Liver (tissue), 8 donors: ENCODE measurements at regions not wholly inside any gene's neighbourhood (a gene's known extent, or its start where the extent isn't known, plus 50 kb on each side); places are given as distances from the start of the nearest gene placed in this dataset.

Experiments used
- DNase-seq: peaks from one replicate; pipeline ENCODE4 v3.0.0-alpha.2; 2017; ENCODE audit warnings: low spot score
- H3K27ac ChIP-seq, 2 donors: one replicate each; pipeline ENCODE4 v1.7.0; 2013; ENCODE audit warnings: inconsistent platforms in 2 of 2, low read length in 2 of 2, control low read depth in 1 of 2, low read depth in 1 of 2, mild to moderate bottlenecking in 1 of 2
- H3K27me3 ChIP-seq, 4 donors: one replicate each; pipeline versions ENCODE4 v1.6.1 to v1.7.0; 2013; ENCODE audit warnings: low read length in 3 of 4, inconsistent platforms in 1 of 4, mild to moderate bottlenecking in 1 of 4, moderate library complexity in 1 of 4; ENCODE audit not compliant: control insufficient read depth in 4 of 4, insufficient read depth in 4 of 4
- H3K36me3 ChIP-seq, 4 donors: one replicate each; pipeline versions ENCODE4 v1.6.1 to v1.7.0; 2013; ENCODE audit warnings: low read length in 3 of 4, mild to moderate bottlenecking in 3 of 4, low read depth in 1 of 4, moderate library complexity in 1 of 4; ENCODE audit not compliant: control insufficient read depth in 4 of 4, insufficient read depth in 3 of 4
- H3K4me1 ChIP-seq, 4 donors: one replicate each; pipeline versions ENCODE4 v1.6.1 to v1.7.0; 2013; ENCODE audit warnings: low read length in 3 of 4, mild to moderate bottlenecking in 3 of 4, moderate library complexity in 1 of 4; ENCODE audit not compliant: control insufficient read depth in 4 of 4, insufficient read depth in 4 of 4
- H3K4me3 ChIP-seq, 3 donors: one replicate each; pipeline versions ENCODE4 v1.6.1 to v1.7.0; 2013; ENCODE audit warnings: low read length in 3 of 3, control low read depth in 1 of 3, low read depth in 1 of 3, mild to moderate bottlenecking in 1 of 3
- H3K9ac ChIP-seq, 2 donors: one replicate each; pipeline ENCODE4 v1.7.0; 2013; ENCODE audit warnings: low read length in 2 of 2, mild to moderate bottlenecking in 2 of 2, moderate library complexity in 2 of 2, control low read depth in 1 of 2, low read depth in 1 of 2
- H3K9me3 ChIP-seq, 4 donors: one replicate each; pipeline versions ENCODE4 v1.6.1 to v1.7.0; 2013; ENCODE audit warnings: low read length in 3 of 4; ENCODE audit not compliant: control insufficient read depth in 4 of 4
- ATF3 ChIP-seq: IDR thresholded peaks from 2 replicates; pipeline ENCODE4 v1.6.1; 2016; ENCODE audit warnings: antibody characterized with exemption
- CTCF ChIP-seq: fragments of 150-350 bp; IDR thresholded peaks from 2 replicates; pipeline ENCODE4 v1.5.1; 2017; ENCODE audit warnings: improper control_type of control experiment, low read depth, low read length; ENCODE audit not compliant: missing input control
- EGR1 ChIP-seq, 2 donors: IDR thresholded peaks; 2 replicates each; pipeline ENCODE4 v1.6.1; 2016 to 2018; ENCODE audit warnings: antibody characterized with exemption in 2 of 2, low read depth in 2 of 2
- FOXA2 ChIP-seq: IDR thresholded peaks from 2 replicates; pipeline ENCODE4 v1.6.1; 2016; ENCODE audit warnings: antibody characterized with exemption
- HNF4A ChIP-seq, 2 donors: conservative IDR thresholded peaks; 2 replicates each; pipeline ENCODE4 v1.6.1; 2016; ENCODE audit warnings: antibody characterized with exemption in 2 of 2, mild to moderate bottlenecking in 2 of 2
- HNF4G ChIP-seq: IDR thresholded peaks from 2 replicates; pipeline ENCODE4 v1.6.1; 2016; ENCODE audit warnings: antibody characterized with exemption
- JUND ChIP-seq, 2 donors: IDR thresholded peaks; 2 replicates each; pipeline ENCODE4 v1.6.1; 2016; ENCODE audit warnings: antibody characterized with exemption in 2 of 2
- RAD21 ChIP-seq, 2 donors: IDR thresholded peaks; 2 replicates each; pipeline ENCODE4 v1.6.1; 2016; ENCODE audit warnings: antibody characterized with exemption in 2 of 2, mild to moderate bottlenecking in 2 of 2
- RXRA ChIP-seq, 2 donors: IDR thresholded peaks; 2 replicates each; pipeline ENCODE4 v1.6.1; 2017 to 2018; ENCODE audit warnings: antibody characterized with exemption in 2 of 2, mild to moderate bottlenecking in 1 of 2
- SP1 ChIP-seq: IDR thresholded peaks from 2 replicates; pipeline ENCODE4 v1.6.1; 2018; ENCODE audit warnings: antibody characterized with exemption, mild to moderate bottlenecking
- TAF1 ChIP-seq: conservative IDR thresholded peaks from 2 replicates; pipeline ENCODE4 v1.6.1; 2016; ENCODE audit warnings: antibody characterized with exemption, mild to moderate bottlenecking
- ZBTB33 ChIP-seq: IDR thresholded peaks from 2 replicates; pipeline ENCODE4 v1.6.1; 2016; ENCODE audit warnings: antibody characterized with exemption
- WGBS: extraction: QIAGEN DNeasy Blood & Tissue Kit; methylation state at CpG from one replicate; pipeline ENCODE4 v1.1.7; 2013; 5-methylcytosine and 5-hydroxymethylcytosine counted together
- donor health status: healthy.
- donor health status: healthy.
- donor health status: healthy.
- donor health status: healthy.
- donor health status: healthy.

GRCh38 chr10:53088961-53089360, 316.4 kb upstream of the MBL2 start:
- H3K9me3 ChIP-seq, result no peaks in the 10 kb centered on the region
- 84% methylated on average over 1 of the region's 1 CpG for WGBS
- no peak overlapping the region for H3K27ac ChIP-seq
- H3K36me3 ChIP-seq, result no peaks in the 10 kb centered on the region
- no peak for DNase-seq
- no peak overlapping the region for H3K9ac ChIP-seq
- no peaks in the 10 kb centered on the region for H3K4me1 ChIP-seq
- H3K4me3 ChIP-seq, result no peak overlapping the region
- no peak for TF ChIP-seq HNF4G
- TF ChIP-seq JUND (IDR thresholded peaks at IDR 0.05), result no peak
- no peak for TF ChIP-seq CTCF
- no peak for TF ChIP-seq HNF4A (conservative IDR thresholded peaks at IDR 0.05)
- no peak for TF ChIP-seq ATF3
- no peak for TF ChIP-seq EGR1 (IDR thresholded peaks at IDR 0.05; ENCODE audit: low read depth in 2 of 2)
- no peak for TF ChIP-seq RAD21 (IDR thresholded peaks at IDR 0.05)
- no peak for TF ChIP-seq FOXA2
- H3K27me3 ChIP-seq, result no peaks in the 10 kb centered on the region

- TF ChIP-seq RXRA (IDR thresholded peaks at IDR 0.05) (no peak), EGR1 (IDR thresholded peaks at IDR 0.05; ENCODE audit: low read depth in 2 of 2) (no peak), ZBTB33 (no peak), ATF3 (no peak), CTCF (no peak), TAF1 (no peak), SP1 (no peak)
- no peak for DNase-seq
- H3K27ac ChIP-seq, result no peak overlapping the region
- H3K4me3 ChIP-seq, result no peak overlapping the region
- no peaks in the 10 kb centered on the region for H3K27me3 ChIP-seq
- H3K9ac ChIP-seq, result no peak overlapping the region
- peaks cover 0 to 2% (median 0%) of the 10 kb centered on the region in 4 donors for H3K9me3 ChIP-seq
- no peaks in the 10 kb centered on the region for H3K4me1 ChIP-seq
- no peaks in the 10 kb centered on the region for H3K36me3 ChIP-seq
- WGBS, result 92% methylated on average over 3 of the region's 3 CpGs
These were observed 306.7 kb upstream of the MBL2 start for GRCh38 chr10:53079283-53079682.
